HG02970 (cell line): ENCODE measurements at regions not wholly inside any gene's neighbourhood (a gene's known extent, or its start where the extent isn't known, plus 50 kb on each side); places are given as distances from the start of the nearest gene placed in this dataset.
"Not testable (repeated sequence)": the region's sequence is repeated elsewhere in the genome, so short reads cannot be mapped to it uniquely, and the experiment has no call there.

Experiments used
- ATAC-seq: cut with Tn5 transposase; IDR thresholded peaks from one replicate; pipeline ENCODE4 v1.9.1; 2021; ENCODE audit warnings: mild to moderate bottlenecking, moderate library complexity, moderate number of reproducible peaks; ENCODE audit not compliant: unreplicated experiment, low FRiP score

DNA sequence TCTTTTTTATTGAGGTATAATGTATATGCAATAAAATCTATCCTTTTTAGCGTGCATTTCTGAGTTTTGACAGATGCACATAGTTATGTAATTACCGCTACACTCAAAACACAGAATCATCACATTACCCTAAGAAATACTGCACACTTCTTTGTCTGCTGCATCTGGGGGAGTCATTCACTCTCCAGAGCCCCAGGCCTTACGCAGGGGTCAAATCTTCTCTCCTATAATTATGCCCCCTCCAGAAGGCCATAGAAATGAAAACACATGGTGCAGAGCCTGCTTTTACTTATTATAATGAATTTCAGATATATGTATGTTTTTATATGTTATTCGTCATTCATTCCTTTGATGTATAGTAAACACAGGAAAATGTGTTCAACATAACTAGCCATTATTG, 296.5 kb upstream of the TMEM132C start:
- ATAC-seq = no peak

DNA sequence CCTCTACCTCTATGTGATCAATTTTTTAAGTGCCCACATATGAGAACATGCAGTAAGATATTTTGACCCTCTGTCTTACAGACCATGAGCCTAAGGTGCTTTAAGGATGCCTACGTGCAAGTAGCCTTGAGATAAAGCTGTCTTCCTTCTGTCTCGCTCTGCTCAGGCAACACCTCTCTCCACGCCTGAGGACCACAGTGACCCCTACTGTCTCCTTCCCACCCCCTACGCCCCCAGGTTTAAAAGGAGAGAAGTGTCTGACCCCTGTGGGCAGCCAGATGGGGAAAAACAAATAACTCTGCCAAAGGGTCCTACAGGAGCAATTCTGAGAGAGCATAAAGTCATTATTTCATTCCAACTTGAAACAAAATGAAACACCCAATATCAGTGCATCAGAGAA, 286.4 kb upstream of the TMEM132C start:
- no peak for ATAC-seq

- no peak for ATAC-seq
Observed at GRCh38 chr12:127981875-127982274, 285.1 kb upstream of the TMEM132C start.

DNA sequence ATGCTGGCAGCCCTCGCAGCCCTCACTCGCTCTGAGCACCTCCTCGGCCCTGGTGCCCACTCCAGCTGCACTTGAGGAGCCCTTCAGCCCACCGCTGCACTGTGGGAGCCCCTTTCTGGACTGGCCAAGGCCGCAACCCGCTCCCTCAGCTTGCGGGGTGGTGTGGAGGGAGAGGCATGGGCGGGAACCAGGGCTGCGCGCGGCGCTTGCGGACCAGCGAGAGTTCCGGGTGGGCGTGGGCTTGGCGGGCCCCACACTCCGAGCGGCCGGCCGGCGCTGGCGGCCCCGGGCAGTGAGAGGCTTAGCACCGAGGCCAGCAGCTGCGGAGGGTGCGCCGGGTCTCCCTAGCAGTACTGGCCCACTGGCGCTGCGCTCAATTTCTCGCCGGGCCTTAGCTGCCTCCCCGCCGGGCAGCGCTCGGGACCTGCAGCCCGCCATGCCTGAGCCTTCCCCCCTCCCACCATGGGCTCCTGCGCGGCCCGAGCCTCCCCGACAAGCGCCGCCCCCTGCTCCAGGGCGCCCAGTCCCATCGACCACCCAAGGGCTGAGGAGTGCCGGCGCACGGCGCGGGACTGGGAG, 283.7 kb upstream of the TMEM132C start:
- ATAC-seq = not testable (repeated sequence)

- no peak for ATAC-seq
Observed at GRCh38 chr12:127984386-127985055, 282.4 kb upstream of the TMEM132C start.

- no peak for ATAC-seq
Observed at GRCh38 chr12:127987199-127987901, 279.6 kb upstream of the TMEM132C start.

GRCh38 chr12:127991485-127991884, 275.5 kb upstream of the TMEM132C start:
- ATAC-seq = no peak

- no peak for ATAC-seq
Observed at GRCh38 chr12:127998988-127999387, 268.0 kb upstream of the TMEM132C start.

- ATAC-seq = no peak
Observed at GRCh38 chr12:128004383-128004938, 262.5 kb upstream of the TMEM132C start.

- no peak for ATAC-seq
Observed at GRCh38 chr12:128007250-128007649, 259.7 kb upstream of the TMEM132C start.

DNA sequence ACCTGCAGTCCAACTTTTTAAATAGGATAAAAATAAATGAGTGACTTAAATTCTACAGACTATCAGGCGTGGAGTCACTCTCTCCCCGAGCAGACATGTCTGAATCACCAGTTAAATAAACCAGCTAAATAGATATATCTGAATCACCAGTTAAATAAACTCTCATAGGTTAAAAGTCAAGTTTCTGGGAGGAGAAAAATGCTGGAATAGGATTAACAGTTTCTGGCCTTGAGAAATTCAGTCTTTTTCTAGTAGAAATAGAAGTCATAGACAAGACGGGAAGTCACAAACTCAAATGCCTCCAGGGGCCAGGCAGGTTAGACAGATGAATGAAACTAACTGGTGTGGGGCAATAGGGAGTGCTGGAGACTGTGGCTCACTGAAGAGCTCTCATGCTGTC, 258.6 kb upstream of the TMEM132C start:
- no peak for ATAC-seq

DNA sequence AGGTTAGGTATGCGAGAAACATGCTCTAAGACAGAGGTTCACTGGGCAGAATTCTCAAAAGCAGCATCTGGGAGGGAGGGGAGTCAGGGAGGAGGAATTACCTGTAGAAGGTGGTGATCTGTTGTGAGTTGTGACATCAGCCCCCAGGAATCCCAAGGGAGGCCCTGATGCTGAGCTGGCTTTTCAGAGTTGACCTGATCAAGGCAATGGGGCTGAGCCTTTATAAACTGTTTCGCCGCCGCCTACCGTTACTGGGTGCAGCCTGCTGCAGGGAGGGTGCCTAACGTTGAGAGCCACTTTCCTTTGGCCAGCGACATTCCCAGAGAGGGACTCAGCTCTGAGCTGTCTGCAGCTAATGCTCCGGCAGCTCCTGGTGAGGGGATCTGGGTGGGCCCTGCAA, 257.9 kb upstream of the TMEM132C start:
- ATAC-seq = no peak

GRCh38 chr12:128012110-128012509, 254.9 kb upstream of the TMEM132C start:
- no peak for ATAC-seq

GRCh38 chr12:128015276-128015675, 251.7 kb upstream of the TMEM132C start:
- ATAC-seq = no peak

DNA sequence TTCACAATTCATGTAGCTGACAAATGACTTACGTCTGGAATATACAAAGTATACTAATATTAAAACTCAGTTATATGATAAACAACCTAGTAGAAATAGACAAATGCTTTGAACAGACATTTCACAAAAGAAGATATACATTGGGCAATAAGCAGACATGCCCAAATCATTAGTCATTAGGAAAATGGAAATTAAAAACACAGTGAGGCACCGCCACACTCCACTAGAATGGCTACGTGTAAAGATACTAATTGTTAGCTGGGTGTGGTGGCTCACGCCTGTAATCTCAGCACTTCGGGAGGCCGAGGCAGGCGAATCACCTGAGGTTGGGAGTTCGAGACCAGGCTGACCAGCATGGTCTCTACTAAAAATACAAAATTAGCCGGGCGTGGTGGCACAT, 248.9 kb upstream of the TMEM132C start:
- ATAC-seq = no peak

GRCh38 chr12:128019996-128020544, 246.9 kb upstream of the TMEM132C start:
- ATAC-seq = no peak

GRCh38 chr12:128021561-128021960, 245.4 kb upstream of the TMEM132C start:
- ATAC-seq = no peak

DNA sequence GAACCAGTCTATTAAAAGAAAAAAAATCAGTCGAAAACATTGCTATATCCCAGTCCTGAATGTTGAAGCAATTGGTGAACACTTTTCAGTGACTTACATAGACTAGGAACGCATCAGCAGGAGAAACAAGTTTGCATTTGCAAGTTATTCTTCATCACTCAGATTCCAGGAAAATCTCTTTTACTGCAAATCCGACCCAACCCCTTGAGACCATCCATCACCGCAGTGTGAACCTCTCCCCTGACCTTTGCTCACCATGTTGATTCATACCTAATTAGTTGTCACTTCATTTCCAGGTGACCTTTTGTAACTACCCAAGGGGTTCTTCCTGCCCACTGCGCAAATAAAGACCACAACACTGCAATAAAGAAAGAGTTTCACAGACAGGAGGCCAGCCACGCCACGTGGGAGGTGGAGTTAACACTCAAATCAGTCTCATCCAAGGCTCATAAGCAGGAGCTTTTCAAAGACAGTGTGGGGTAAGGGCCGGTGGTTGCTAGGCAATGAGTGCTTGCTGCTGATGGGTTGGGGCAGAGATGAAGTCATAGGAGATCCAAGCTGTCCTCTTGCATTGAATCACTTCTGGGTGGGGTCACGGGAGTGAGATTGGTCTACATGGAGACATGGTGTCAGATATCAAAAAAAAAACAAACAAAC, 241.3 kb upstream of the TMEM132C start:
- ATAC-seq = no peak

- ATAC-seq = no peak
Observed at GRCh38 chr12:128026696-128027574, 240.0 kb upstream of the TMEM132C start.

- no peak for ATAC-seq
Observed at GRCh38 chr12:128033473-128033872, 233.5 kb upstream of the TMEM132C start.
